Hematopoietic multipotent progenitor cell (in vitro differentiated cells): ENCODE measurements at regions not wholly inside any gene's neighbourhood (a gene's known extent, or its start where the extent isn't known, plus 50 kb on each side); places are given as distances from the start of the nearest gene placed in this dataset.

ENCODE experiments used
- DNase-seq, 3 donors: peaks; one replicate each; pipeline ENCODE4 v3.0.0-alpha.2; 2011 to 2015; ENCODE audit warnings: low read depth in 2 of 3, low spot score in 2 of 3

DNA sequence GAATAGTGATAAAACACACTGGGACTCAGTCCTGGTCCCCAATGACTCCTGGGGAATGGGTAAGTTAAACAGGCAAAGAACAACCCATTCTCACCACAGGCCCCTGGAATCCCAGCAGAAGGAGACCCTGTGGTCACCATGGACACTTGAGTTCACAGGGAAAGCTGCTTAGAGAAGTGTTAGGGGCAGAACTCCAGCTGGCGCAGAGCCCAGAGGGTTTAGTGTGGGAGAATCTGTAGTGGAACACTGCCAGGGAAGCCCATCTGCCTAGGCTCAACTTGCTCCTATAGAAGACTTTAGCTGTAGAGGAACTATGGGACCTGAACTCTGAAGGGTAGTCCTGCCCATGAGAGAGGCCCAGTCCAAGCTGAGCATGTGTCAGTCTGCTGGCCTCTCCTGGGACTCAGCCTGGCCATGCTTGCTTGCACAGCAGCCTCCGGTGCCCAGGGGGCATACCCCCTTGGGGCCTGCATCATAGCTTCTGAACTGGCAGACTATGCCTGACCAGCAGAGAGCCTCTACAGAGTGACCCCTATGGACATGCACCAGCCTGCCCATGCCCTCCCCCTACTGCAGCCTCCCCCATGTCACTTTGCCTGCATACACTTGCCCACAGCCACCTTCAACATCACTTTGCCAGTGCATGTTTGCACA lies 343.5 kb downstream of the IDS start:
- DNase-seq, result no peak

DNA sequence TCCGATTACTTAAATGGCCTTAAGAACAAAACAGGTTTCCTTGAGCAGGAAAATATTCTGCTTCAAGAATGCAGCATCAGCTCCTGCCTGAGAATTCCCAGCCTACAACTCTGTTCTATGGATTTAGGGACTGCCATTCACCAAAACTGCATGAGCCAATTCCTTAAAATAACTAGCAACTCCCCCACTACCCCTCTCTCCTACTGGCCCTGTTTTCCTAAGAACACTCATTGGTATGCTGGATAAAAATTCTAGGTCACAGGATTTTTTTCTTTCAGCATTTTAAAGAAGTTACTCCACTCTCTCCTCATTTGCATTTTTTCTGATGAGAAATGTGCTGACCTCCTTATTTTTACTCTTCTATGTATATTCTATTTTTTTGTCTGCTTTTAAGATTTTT lies 347.1 kb downstream of the IDS start:
- DNase-seq, result no peak

DNA sequence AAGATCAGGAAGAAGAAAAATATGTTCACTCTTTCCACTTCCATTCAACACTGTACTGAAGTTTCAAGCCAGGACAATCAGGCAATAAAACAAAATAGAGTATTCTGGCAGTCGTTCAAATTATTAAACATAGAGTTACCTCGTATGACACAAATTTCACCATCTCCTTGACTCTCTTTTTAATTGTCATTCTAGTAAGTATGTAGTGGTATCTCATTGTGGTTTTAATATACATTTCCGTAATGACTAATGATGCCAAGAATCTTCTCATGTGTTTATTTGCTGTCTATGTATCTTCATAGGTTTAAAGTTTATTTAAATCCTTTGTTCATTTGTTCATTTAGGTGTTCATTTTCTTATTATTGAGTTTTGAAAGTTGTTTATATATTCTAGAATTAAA lies 352.2 kb downstream of the IDS start:
- DNase-seq, result no peak

DNA sequence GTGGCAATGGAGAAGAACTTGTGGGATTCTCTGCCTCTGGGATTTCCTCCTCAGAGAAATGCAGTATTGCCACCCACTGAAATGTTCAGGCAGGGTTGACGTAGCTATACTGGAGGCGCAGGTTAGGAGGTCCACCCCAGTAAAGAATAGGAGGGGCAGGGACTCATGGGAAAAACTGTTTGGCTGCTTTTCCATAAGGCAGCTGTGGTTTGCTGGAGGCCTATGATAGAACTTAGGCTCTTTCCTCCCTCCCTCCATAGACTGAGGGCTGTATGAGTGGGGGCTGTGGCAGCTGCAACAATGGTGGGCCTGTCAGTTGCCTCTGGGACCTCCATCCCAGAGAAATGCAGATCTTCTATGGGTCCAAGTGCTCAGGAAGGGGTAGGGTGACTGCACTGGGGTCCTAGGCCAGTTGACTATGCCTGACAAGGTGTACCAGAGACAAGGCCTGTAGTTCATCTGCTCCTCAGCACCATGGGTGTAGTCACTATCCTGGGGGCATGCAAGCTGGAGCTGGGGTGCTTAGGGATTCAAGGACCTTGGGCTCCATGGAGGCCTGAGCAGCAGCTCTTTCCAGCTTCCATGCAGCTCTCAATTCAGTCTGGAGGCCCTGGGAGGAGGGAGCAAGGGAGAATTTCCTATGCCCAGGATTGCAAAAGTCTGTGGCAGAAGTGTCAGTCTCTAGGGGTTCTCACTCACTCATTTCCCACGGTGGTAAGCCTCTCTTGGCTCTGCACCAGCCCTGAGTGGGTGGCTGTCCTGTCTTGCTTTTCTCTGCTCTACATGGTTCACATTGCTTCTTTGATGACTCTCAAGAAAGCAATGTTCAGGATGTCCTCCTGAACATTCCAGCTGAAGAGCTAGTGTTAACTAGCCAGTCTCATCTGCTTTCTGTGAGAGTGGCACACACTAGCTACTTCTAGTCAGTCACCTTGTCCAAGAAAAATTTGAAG lies 353.0 kb downstream of the IDS start:
- DNase-seq, result no peak

DNA sequence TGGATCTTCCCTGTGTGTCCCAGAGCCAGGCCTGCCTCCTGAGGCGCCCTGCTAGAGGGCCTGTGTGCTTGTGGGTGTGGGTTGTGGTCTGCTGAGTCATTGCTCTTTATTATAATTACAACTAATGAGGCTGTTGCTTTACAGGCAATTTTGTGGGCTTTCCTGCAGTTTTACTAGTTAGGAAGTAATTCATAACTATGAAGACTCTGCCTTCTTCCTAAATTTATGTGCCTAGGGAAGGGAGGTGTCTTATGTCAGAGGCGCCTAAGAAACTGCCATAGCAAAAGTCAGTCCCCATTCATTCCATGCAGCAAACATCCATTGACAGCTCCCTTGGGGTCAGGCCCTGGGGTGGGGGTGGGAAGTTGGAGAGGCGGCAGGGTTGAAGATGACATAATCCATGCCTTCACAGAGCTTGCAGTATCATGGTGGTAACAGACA lies 359.2 kb downstream of the IDS start:
- peak in 2 of 3 donors; percentile 19 to 40 for DNase-seq

DNA sequence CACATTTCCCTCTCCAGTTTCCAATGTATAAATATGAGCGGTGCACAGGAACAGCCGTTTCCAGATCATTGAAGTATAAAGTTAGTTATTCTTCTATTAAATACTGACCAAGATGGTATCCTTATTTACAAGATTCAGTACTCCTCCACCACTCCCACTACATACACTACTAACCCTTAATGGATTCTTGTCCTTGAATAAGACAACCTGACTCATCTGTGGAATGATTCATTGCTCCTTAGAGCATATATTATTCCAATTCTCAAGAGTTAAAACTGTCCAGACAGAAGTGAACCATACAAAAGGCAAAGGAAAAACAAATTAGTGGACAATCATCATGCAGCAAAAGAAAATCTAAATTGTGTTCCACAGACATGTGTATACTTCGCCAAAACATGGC lies 373.3 kb downstream of the IDS start:
- DNase-seq, result no peak

DNA sequence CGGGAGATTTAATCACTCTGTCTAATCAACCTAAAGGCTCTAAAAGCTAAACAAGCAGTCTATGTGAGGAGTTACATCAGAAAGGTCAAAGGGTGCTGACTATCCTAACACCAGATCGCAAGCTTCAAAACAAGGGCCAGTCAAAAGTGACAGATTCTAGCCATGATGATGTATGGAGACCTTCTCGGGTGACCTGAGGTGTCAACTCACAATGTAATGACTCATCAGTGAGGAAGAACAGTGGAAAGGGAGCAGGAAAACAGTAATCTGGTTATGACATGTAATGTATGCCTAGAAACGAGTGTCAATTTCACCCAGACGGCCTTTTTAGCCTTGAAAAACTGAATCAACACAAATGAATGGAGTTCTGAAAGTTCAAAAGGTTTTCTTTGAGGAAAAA lies 375.3 kb downstream of the IDS start:
- no peak for DNase-seq

DNA sequence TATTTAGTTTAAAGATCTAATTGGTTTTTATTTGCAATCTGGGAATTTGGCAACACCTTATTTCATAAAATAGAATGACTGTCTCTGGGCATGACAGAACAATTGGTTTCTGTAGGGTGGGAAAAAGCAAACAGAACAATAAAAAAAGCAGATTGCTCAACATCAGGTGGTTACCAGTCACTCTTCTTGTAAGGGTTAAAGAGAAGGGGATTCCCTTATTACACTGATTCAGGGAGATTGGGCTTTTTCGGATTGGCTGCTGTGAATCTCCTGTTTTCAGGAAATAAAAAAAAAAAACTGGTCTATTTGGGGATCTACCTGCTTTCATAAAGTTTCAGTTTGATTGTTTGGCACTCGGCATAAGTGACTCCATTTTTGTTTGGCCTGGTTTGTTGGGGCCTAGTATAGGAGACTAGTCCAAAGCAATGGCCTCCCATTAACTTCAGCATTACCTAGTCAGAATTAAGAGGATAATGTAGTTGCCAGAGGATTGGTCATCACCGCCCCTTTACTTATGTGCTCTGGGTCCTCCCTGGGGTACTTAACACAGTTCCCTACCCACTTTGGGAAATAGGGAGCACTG lies 380.5 kb downstream of the IDS start:
- DNase-seq, result no peak

DNA sequence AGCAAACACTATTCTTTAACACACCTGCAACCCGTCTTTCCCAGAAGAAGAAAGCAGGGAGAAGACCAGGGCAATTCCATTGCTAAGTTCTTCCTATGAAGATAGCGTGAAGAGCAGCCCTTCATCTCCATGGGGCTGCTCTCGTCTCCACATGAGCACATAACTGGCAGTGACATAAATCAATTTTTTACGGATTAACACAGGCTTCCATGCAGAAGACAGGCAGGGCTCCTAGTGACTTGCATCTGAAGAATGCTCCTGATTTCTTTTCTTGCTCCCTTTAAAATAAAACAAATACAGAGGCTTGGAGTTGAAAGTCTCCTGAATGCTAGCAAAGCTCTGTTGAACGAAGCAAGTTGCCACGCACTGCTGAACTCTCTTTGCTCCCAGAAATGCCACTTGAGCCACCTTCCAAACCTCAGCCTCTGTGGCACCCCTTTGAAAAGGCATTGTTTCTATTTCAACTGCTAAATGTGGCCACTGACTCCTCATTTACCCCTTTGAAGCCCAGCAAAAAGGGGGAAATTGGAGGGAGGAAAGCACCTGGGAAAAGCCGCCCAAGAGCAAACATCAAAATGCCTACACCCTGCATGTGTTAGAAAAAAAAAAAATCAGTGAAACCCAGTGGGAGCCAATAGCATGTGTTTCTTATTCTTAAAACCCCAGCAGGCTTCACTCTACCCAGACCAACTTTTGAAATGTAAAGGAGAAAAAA lies 383.7 kb downstream of the IDS start:
- no peak for DNase-seq

DNA sequence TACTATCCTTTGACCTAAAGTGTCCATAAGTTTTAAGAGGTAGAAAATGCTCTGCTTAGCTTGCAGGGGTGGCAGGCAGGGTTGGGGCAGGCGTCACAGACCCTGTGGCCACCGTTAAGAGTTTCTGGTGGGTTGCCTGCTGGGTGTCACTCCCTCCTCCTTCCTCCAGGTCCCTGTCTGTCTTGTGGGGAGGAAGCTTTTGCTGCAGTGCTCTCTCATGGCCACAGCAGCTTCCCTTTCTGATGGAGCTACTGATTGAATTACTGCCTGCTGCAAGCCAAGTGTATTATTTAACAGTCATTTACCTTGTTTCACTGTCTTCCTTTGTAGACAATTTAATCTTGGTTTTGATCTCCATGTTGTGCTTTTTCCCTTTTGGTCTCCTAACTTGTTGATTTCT lies 384.6 kb downstream of the IDS start:
- DNase-seq, result peak in 1 of 3 donors; percentile 39

DNA sequence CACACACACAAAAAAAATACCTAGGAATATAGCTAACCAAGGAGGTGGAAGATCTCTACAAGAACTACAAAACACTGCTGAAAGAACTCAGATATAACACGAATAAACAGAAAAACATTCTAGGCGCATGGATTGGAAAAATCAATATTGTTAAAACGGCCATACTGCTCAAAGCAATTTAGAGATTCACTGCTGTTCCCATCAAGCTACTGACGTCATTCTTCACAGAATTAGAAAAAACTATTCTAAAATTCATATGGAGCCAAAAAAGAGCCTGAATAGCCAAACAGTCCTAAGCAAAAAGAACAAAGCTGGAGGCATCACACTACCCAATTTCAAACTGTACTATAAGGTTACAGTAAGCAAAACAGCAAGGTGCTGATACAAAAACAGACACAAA lies 390.2 kb downstream of the IDS start:
- DNase-seq, result no peak

DNA sequence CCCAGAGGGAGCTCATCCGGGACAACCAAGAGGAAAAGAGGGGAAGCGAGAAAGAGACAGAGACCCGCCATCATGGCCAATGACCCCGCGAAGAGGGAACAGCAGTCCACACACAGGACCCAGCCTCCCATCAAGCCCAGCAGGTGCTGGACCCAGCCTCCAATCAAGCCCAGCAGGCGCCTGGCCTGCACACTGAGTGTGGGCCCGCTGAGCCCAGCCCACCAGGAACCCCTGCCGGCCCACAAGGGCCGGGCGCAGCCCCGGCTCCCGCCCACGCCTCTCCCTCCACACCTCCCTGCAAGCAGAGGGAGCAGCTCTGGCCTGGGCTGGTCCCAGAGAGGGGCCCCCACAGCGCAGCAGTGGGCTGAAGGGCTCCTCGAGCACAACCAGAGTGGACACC lies 391.1 kb downstream of the IDS start:
- DNase-seq, result no peak

DNA sequence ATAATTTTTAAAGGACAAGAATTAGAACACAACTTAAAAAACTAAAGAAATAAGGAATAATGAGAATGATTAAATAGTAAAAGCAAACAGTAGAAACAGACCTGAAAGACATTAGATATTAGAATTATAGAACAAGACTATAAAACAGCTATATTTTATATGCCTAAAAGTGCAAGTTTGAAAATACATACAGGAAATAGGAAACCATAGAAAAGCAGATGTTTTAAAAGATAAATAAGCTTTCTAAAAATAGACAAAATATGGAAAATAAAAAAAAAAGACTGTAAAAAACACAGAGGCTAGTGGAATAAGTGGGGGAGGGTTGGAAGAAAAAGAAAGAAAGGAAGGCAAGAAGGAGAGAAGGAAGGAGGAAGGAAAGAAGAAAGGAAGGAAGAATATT lies 407.3 kb downstream of the IDS start:
- DNase-seq, result peak in 1 of 3 donors; percentile 64

DNA sequence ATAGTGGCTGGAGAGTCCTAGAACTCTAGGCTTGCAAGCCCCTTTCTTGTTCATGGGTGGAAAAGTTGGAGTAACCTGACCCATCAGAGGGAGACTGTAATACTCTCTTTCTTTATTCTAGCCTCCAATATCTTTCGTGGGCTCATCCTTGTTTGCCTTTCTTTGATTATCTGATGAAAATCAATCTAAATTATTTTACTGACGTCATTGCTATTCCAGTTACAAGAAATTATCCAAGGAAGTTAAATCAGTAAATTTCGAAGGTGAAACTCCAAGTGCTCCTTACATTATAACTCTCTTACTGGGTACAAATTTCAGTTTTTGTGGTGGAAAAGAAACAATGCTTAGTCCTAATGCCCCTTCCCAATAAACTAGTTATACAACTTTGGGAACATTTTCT lies 412.9 kb downstream of the IDS start:
- DNase-seq, result no peak

DNA sequence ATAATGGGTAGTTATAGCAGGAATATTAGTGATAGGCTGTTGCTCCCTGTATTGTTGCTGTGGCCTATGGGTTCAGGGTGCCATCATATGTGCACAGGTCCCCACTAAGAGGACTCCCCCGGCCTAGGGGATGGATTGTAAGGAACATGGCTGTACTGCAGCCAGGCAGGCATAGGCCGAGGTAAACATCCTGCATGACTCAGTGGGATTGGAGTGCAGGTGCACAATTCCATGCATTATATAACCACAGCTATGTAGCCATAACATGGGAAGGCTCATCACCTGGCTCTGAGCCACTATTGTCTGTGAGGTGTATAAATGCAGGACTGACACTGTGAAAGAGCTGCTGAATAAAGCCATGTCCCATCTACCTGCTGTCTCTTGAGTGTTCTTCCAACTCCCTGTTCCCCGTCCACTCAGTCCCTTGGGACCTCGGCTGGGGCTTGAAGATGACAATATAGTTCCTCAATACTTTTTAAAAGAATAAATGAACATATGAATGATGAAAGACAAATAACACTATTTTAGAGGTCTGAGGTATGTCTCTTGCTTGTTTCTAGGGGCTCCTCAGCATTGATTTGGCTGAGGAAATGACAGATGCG lies 425.2 kb downstream of the IDS start:
- DNase-seq, result no peak

DNA sequence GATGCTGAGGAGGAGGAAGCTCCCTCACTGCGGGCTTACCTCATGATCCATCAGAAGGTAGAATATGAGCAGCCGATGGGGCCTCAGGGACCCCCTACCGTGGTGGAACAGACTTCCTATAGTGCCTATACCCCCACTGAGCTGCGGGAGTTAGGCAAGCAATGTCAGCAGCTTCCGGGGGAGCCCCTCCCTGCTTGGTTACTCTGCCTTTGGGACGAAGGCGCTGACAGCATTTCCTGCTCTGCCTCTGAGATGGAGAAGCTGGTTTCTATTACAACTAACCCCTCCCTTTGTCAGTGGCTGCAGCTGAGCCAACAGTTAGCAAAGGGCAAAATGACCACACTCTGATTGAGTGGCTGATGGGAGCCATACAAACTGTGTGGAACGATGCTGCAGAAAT lies 430.7 kb downstream of the IDS start:
- peak in 2 of 3 donors; percentile 24 to 65 for DNase-seq

DNA sequence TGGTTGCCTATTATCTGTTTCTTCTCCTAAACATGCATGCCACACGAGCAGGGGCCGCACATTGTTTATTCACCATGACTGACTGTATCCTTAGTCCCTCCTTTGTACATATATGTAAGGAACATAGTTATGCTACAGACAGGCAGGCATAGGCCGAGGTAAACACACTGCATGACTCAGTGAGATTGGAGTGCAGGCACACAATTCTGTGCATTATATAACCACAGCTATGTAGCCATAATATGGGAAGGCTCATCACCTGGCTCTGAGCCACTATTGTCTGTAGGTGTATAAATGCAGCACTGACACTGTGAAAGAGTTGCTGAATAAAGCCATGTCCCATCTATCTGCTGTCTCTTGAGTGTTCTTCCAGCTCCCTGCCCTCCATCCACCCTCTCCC lies 431.6 kb downstream of the IDS start:
- DNase-seq, result no peak

DNA sequence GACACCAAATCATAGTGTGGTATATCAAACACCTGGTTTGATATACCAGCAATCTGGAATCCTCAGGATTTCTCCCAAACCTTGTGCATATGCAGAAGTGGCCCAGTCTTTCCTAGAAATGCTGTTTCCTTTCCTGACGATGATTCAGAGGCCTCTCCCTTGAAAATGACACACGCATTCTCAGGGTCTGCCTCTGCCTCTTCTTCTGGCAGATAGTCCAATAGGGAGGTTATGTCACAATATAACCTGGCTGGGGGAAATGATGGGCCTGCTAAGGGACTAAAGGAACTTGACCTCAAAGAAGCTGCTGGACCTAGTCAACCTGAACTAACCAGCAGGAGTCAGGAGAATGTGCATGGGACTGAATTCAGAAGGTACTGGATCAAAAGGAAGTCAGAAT lies 435.2 kb downstream of the IDS start:
- DNase-seq, result no peak

DNA sequence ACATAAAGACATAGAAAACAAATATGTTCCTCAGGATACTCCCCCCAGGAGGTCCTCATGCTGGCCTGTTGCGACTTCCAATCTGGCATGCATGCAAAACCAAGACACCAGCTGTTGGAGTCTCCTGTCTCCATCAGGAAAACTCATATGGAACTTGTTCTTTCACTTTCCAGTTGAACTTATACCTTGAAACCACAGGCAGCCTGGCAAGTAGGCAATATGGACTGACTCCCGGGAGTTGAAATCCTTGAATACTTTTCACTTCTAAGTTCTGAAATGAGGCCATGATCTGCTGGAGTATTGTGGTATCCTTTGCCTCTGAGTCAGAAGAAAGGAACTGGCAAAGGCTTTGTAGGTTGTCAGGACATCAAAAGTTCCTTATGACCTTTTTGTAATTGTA lies 444.2 kb downstream of the IDS start:
- no peak for DNase-seq
